T-cell (primary cell): ENCODE measurements at regions not wholly inside any gene's neighbourhood (a gene's known extent, or its start where the extent isn't known, plus 50 kb on each side); places are given as distances from the start of the nearest gene placed in this dataset.

Experiments
- ATAC-seq, 4 experiments: fragments of 200-7000 bp in 3 of 4; fragments of 150-1000 bp in 1 of 4; cut with Tn5 transposase; replicated peaks in 1 of 4; 1 replicate in 3 of 4; 2 replicates in 1 of 4; pipeline ENCODE4 v1.10.0; 2021; ENCODE audit warnings: moderate library complexity in 3 of 4, mild to moderate bottlenecking in 2 of 4, moderate number of reproducible peaks in 1 of 4
- CTCF ChIA-PET, 2 donors: fragments of 300-600 bp; sonication (Branson Sonifier 250); formaldehyde crosslinking; loops; one replicate each; lab custom pipeline; 2022; ENCODE audit warnings: antibody characterized with exemption in 2 of 2; lab: Charles Lee
- POLR2A ChIA-PET, 2 donors: fragments of 300-600 bp; sonication (Branson Sonifier 250); formaldehyde crosslinking; loops; one replicate each; lab custom pipeline; 2022; ENCODE audit warnings: antibody characterized with exemption in 2 of 2; lab: Charles Lee
- DNase-seq, 35 experiments: peaks; one replicate each; pipeline versions ENCODE4 v3.0.0 to v3.0.0-alpha.2; 2013 to 2023
- H3K27ac ChIP-seq: one replicate; pipeline ENCODE4 v1.5.1; 2013; ENCODE audit warnings: low read length
- H3K27me3 ChIP-seq, 2 experiments: replicated peaks in 1 of 2; 1 replicate in 1 of 2; 2 replicates in 1 of 2; pipeline versions ENCODE4 v1.6.1 to v1.7.0; 2013; ENCODE audit warnings: low read length in 1 of 2, mixed read lengths in 1 of 2; ENCODE audit not compliant: control insufficient read depth in 2 of 2, insufficient read depth in 2 of 2; ENCODE audit errors: extremely low read depth in 1 of 2
- H3K36me3 ChIP-seq, 2 donors: 1 replicate in 1 of 2; 2 replicates in 1 of 2; pipeline versions ENCODE4 v1.6.1 to v1.7.0; 2013; ENCODE audit warnings: low read length in 1 of 2; ENCODE audit not compliant: control insufficient read depth in 2 of 2, insufficient read depth in 1 of 2; ENCODE audit errors: extremely low read depth in 1 of 2
- H3K4me1 ChIP-seq, 2 experiments: 1 replicate in 1 of 2; 2 replicates in 1 of 2; pipeline versions ENCODE4 v1.6.1 to v1.7.0; 2013; ENCODE audit warnings: low read length in 2 of 2, mixed read lengths in 1 of 2; ENCODE audit not compliant: insufficient read depth in 2 of 2, control insufficient read depth in 1 of 2; ENCODE audit errors: extremely low read depth in 1 of 2
- H3K4me3 ChIP-seq, 2 donors: 1 replicate in 1 of 2; 2 replicates in 1 of 2; pipeline versions ENCODE4 v1.5.1 to v1.7.0; 2013; ENCODE audit warnings: mild to moderate bottlenecking in 2 of 2, low read length in 1 of 2, moderate library complexity in 1 of 2; ENCODE audit not compliant: control insufficient read depth in 1 of 2; ENCODE audit errors: extremely low read depth in 1 of 2
- H3K9me3 ChIP-seq: 2 replicates; pipeline ENCODE4 v1.7.0; 2013
- H3K27ac Mint-ChIP-seq, 2 donors: one replicate each; pipeline ENCODE4 v1.8.0; 2020 to 2021; ENCODE audit warnings: mild to moderate bottlenecking in 2 of 2, mixed read lengths in 2 of 2
- H3K27me3 Mint-ChIP-seq, 2 donors: one replicate each; pipeline ENCODE4 v1.8.0; 2021 to 2022; ENCODE audit warnings: mixed read lengths in 2 of 2
- H3K36me3 Mint-ChIP-seq: one replicate; pipeline ENCODE4 v1.8.0; 2021; ENCODE audit warnings: mixed read lengths
- H3K4me1 Mint-ChIP-seq, 3 donors: one replicate each; pipeline ENCODE4 v1.8.0; 2020 to 2022; ENCODE audit warnings: mixed read lengths in 3 of 3, mild to moderate bottlenecking in 1 of 3
- H3K4me3 Mint-ChIP-seq, 3 donors: one replicate each; pipeline ENCODE4 v1.8.0; 2020 to 2022; ENCODE audit warnings: mild to moderate bottlenecking in 3 of 3, mixed read lengths in 3 of 3, moderate library complexity in 3 of 3
- H3K9me3 Mint-ChIP-seq, 3 donors: one replicate each; pipeline ENCODE4 v1.8.0; 2020 to 2022; ENCODE audit warnings: mixed read lengths in 3 of 3
- WGBS: methylation state at CpG from one replicate; pipeline ENCODE4 v1.1.5; 2013; ENCODE audit warnings: missing lambda C conversion rate; ENCODE audit not compliant: insufficient coverage; 5-methylcytosine and 5-hydroxymethylcytosine counted together

GRCh38 chr2:145106293-145106692, 586.4 kb upstream of the ZEB2 start:
- no peak for ATAC-seq
- Mint-ChIP-seq H3K4me3 (no peak overlapping the region), H3K4me1 (no peaks in the 10 kb centered on the region), H3K27ac (no peak overlapping the region), H3K9me3 (peaks cover 0 to 3% (median 2%) of the 10 kb centered on the region in 3 donors), H3K27me3 (no peaks in the 10 kb centered on the region), H3K36me3 (no peaks in the 10 kb centered on the region)
- POLR2A ChIA-PET = no interaction called here
- Histone ChIP-seq H3K4me1 (no peaks in the 10 kb centered on the region), H3K9me3 (no peaks in the 10 kb centered on the region), H3K4me3 (no peak overlapping the region), H3K36me3 (no peaks in the 10 kb centered on the region), H3K27ac (no peak overlapping the region), H3K27me3 (no peaks in the 10 kb centered on the region)
- CTCF ChIA-PET = no interaction called here
- WGBS = no CpG with 5 or more reads among the region's 5 CpGs
- no peak for DNase-seq

DNA sequence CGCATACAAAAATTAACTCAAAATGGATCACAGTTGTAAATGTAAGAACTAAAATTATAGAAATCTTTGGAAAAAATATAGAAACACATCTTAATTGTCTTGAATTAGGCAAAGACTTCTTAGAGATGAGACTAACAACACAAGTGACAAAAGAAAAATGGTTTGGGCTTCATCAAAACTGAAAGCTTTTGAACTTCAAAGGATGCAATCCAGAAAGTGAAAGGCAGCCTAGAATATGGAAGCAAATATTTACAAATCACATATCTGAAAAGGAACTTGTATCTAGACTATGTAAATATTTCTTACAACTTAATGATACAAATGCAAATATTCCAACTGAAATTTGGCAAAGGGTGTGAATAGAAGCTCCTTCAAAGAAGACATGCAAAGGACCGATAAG, 582.8 kb upstream of the ZEB2 start:
- no peak overlapping the region for H3K27ac Mint-ChIP-seq
- DNase-seq = no peak

DNA sequence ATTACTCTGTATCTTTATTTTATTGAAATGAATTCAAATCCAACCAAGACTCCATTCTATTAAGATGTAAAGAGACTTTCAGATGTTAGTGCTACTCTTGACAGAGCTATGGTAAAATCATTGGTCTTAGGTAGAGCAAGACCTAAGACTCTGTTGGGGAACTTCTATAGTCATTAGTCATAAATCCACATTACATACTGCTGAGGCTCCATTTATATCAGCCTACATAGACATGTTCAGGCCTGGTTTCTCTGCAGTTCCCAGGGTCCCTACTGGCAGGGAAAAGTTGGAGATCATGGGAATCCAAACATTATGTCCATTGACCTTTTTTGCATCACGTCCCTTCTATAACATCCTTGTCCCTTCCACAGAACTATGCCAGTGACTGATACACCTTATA, 580.4 kb upstream of the ZEB2 start:
- Histone ChIP-seq H3K36me3 (no peaks in the 10 kb centered on the region), H3K4me3 (no peak overlapping the region), H3K27ac (no peak overlapping the region), H3K27me3 (no peaks in the 10 kb centered on the region), H3K9me3 (no peaks in the 10 kb centered on the region), H3K4me1 (no peaks in the 10 kb centered on the region)
- Mint-ChIP-seq H3K27ac (no peak overlapping the region), H3K27me3 (peaks cover 0 to 4% of the 10 kb centered on the region in 2 donors), H3K9me3 (peaks cover 2 to 4% (median 3%) of the 10 kb centered on the region in 3 donors), H3K4me3 (no peak overlapping the region), H3K4me1 (no peaks in the 10 kb centered on the region), H3K36me3 (no peaks in the 10 kb centered on the region)
- DNase-seq = no peak
- ATAC-seq = no peak
- WGBS = 83% methylated on average over 1 of the region's 1 CpG
- POLR2A ChIA-PET = no interaction called here
- CTCF ChIA-PET = interaction anchor here in 1 of 2 donors (0.8 kb wide), 1 partner anchor 12 kb away, joined by 4 read pairs; no protein-coding TSS in a partner anchor

More for the DNA sequence above, 582.8 kb upstream of the ZEB2 start:
- Mint-ChIP-seq H3K36me3 (no peaks in the 10 kb centered on the region), H3K4me1 (no peaks in the 10 kb centered on the region), H3K27me3 (no peaks in the 10 kb centered on the region), H3K9me3 (peaks cover 2 to 4% (median 3%) of the 10 kb centered on the region in 3 donors), H3K4me3 (no peak overlapping the region)
- POLR2A ChIA-PET = no interaction called here
- Histone ChIP-seq H3K4me1 (no peaks in the 10 kb centered on the region), H3K27me3 (no peaks in the 10 kb centered on the region), H3K9me3 (no peaks in the 10 kb centered on the region), H3K27ac (no peak overlapping the region), H3K4me3 (no peak overlapping the region), H3K36me3 (no peaks in the 10 kb centered on the region)
- ATAC-seq = no peak
- CTCF ChIA-PET = no interaction called here
- no CpG with 5 or more reads among the region's 2 CpGs for WGBS

DNA sequence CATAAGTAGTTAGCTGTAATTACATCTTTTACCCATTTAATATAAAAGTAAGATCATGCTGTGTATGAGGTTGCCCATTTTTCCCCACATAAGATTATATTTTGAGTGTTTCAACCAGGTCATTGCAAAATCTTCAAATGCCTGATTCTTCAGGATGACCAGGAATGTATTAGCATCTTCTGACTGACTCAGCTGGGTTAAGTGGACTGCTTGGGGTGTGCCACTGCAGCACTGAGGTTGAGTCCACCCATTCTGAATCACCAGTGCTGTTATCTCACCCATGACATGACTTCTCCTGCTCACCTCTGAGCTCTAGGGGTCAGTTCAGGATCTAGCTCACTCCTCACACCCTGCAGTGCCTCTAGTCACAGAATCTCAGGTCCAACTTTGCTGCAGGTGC, 576.7 kb upstream of the ZEB2 start:
- ATAC-seq = no peak
- H3K4me3 Mint-ChIP-seq = no peak overlapping the region
- H3K9me3 ChIP-seq = no peaks in the 10 kb centered on the region

DNA sequence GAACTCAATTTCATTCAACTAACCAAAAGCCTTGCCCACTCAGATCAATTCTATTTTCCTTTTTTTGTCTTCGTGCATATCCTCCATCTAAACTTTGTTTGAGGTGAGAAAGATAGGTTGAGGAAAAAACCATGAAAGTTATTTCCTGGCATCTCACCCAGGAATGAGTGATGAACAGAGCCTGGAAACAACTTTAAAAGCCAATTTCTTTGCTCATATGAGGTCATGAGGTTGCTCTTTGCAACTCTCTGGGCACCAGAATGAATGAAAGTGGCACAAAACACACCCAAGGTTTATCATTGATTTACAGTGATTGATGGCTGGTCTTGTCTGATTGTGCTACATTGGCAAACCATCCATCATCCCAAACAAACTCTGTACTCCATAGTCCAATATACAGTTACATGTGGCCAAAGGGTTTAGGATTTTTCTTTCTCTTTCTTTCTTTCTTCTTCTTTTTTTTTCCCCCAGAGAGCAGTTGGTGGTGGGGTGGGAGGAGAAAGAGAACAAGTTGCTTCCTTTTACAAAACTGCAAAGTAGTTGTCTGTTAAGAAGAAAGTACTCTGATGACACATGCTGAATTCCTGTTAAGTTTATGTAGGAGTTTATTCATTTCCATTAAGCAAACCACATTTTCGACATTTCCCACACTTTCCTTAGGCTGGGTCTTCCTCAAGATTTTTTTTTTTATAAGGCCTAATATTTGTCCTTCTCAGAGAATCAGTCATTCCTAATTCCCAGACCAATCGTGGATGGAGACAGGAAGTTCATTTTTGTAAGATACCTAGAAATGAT, 575.9 kb upstream of the ZEB2 start:
- WGBS = no CpG with 5 or more reads among the region's 3 CpGs
- no peaks in the 10 kb centered on the region for H3K36me3 Mint-ChIP-seq
- CTCF ChIA-PET = no interaction called here

More for the DNA sequence above, 576.7 kb upstream of the ZEB2 start:
- Histone ChIP-seq H3K27ac (no peak overlapping the region), H3K27me3 (no peaks in the 10 kb centered on the region), H3K36me3 (no peaks in the 10 kb centered on the region), H3K4me3 (no peak overlapping the region), H3K4me1 (no peaks in the 10 kb centered on the region)
- no peak for DNase-seq
- H3K9me3 Mint-ChIP-seq = peaks cover 0 to 4% (median 0%) of the 10 kb centered on the region in 3 donors
- no peaks in the 10 kb centered on the region for H3K36me3 Mint-ChIP-seq
- ChIA-PET POLR2A (no interaction called here), CTCF (no interaction called here)
- peaks cover 0 to 4% of the 10 kb centered on the region in 2 donors for H3K27me3 Mint-ChIP-seq
- H3K4me1 Mint-ChIP-seq = no peaks in the 10 kb centered on the region
- no peak overlapping the region for H3K27ac Mint-ChIP-seq

GRCh38 chr2:145094370-145094769, 574.5 kb upstream of the ZEB2 start:
- no peaks in the 10 kb centered on the region for H3K4me1 ChIP-seq
- no peak overlapping the region for H3K4me3 ChIP-seq
- Mint-ChIP-seq H3K4me1 (no peaks in the 10 kb centered on the region), H3K9me3 (no peaks in the 10 kb centered on the region), H3K27ac (no peak overlapping the region), H3K36me3 (no peaks in the 10 kb centered on the region), H3K4me3 (no peak overlapping the region), H3K27me3 (peaks cover 0 to 4% of the 10 kb centered on the region in 2 donors)
- H3K27ac ChIP-seq = no peak overlapping the region
- H3K27me3 ChIP-seq = no peaks in the 10 kb centered on the region
- DNase-seq (no peak), ATAC-seq (no peak)
- ChIA-PET CTCF (interaction anchor here in 1 of 2 donors (0.6 kb wide), 1 partner anchor 22 kb away, joined by 3 read pairs; no protein-coding TSS in a partner anchor), POLR2A (no interaction called here)
- no peaks in the 10 kb centered on the region for H3K36me3 ChIP-seq
- no peaks in the 10 kb centered on the region for H3K9me3 ChIP-seq

More for the DNA sequence above, 575.9 kb upstream of the ZEB2 start:
- no peak overlapping the region for H3K27ac Mint-ChIP-seq
- Histone ChIP-seq H3K4me3 (no peak overlapping the region), H3K36me3 (no peaks in the 10 kb centered on the region), H3K9me3 (no peaks in the 10 kb centered on the region), H3K27me3 (no peaks in the 10 kb centered on the region), H3K4me1 (no peaks in the 10 kb centered on the region), H3K27ac (no peak overlapping the region)
- H3K27me3 Mint-ChIP-seq = peaks cover 0 to 4% of the 10 kb centered on the region in 2 donors
- H3K9me3 Mint-ChIP-seq = peaks cover 0 to 4% (median 0%) of the 10 kb centered on the region in 3 donors
- no peak overlapping the region for H3K4me3 Mint-ChIP-seq
- DNase-seq (no peak), ATAC-seq (no peak)
- H3K4me1 Mint-ChIP-seq = no peaks in the 10 kb centered on the region
- POLR2A ChIA-PET = no interaction called here
